PC-3 (cell line): ENCODE measurements at regions not wholly inside any gene's neighbourhood (a gene's known extent, or its start where the extent isn't known, plus 50 kb on each side); places are given as distances from the start of the nearest gene placed in this dataset.

Experiments
- ATAC-seq: fragments of 200-7000 bp; cut with Tn5 transposase; 2 replicates; pipeline ENCODE4 v1.9.1; 2020; ENCODE audit warnings: mild to moderate bottlenecking, moderate library complexity
- BruUV-seq: library from RNA; stranded (reverse); fragments of 400-500 nt; replicated peaks from 2 replicates; lab custom pipeline; 2021; lab: Mats Ljungman, UMichigan
- CTCF ChIA-PET: fragments of 300-600 bp; sonication (Branson Sonifier 250); formaldehyde crosslinking; loops from one replicate; lab custom pipeline; 2022; ENCODE audit warnings: antibody characterized with exemption; lab: Charles Lee
- POLR2A ChIA-PET: fragments of 300-600 bp; sonication (Branson Sonifier 250); formaldehyde crosslinking; loops from one replicate; lab custom pipeline; 2022; ENCODE audit warnings: antibody characterized with exemption; ENCODE audit not compliant: unreplicated experiment; lab: Charles Lee
- DNase-seq: peaks from one replicate; pipeline ENCODE4 v3.0.0-alpha.2; 2015
- H2AFZ ChIP-seq: fragments of 300-600 bp; sonication (generic); 2 replicates; pipeline ENCODE4 v1.6.0; 2016; ENCODE audit warnings: antibody characterized with exemption, low read length
- H3F3A ChIP-seq: fragments of 300-600 bp; sonication (generic); one replicate; pipeline ENCODE4 v1.6.0; 2017; ENCODE audit warnings: antibody characterized with exemption, low read length, control low read depth, mild to moderate bottlenecking; ENCODE audit not compliant: unreplicated experiment
- H3K27ac ChIP-seq: fragments of 300-600 bp; sonication (generic); 2 replicates; pipeline ENCODE4 v1.5.1; 2016; ENCODE audit warnings: mild to moderate bottlenecking, low read length
- H3K27me3 ChIP-seq: fragments of 300-600 bp; sonication (generic); 2 replicates; pipeline ENCODE4 v1.6.1; 2016; ENCODE audit warnings: low read length, mixed read lengths
- H3K36me3 ChIP-seq: fragments of 300-600 bp; sonication (generic); 2 replicates; pipeline ENCODE4 v1.6.1; 2016; ENCODE audit warnings: low read depth, mixed run types, low read length, mixed read lengths
- H3K4me1 ChIP-seq: fragments of 300-600 bp; sonication (generic); 2 replicates; pipeline ENCODE4 v1.5.1; 2016; ENCODE audit warnings: low read length; ENCODE audit not compliant: insufficient read depth
- H3K4me2 ChIP-seq: fragments of 300-600 bp; sonication (generic); 2 replicates; pipeline ENCODE4 v1.6.0; 2016; ENCODE audit warnings: low read length
- H3K4me3 ChIP-seq: fragments of 300-600 bp; sonication (generic); 2 replicates; pipeline ENCODE4 v1.5.1; 2016; ENCODE audit warnings: mild to moderate bottlenecking, low read length, mixed read lengths
- H3K79me2 ChIP-seq: fragments of 300-600 bp; sonication (generic); 2 replicates; pipeline ENCODE4 v1.6.1; 2017; ENCODE audit warnings: low read length, mixed read lengths
- H3K9ac ChIP-seq: fragments of 300-600 bp; sonication (generic); 2 replicates; pipeline ENCODE4 v1.6.0; 2016; ENCODE audit warnings: mild to moderate bottlenecking, low read length
- H3K9me2 ChIP-seq: fragments of 300-600 bp; sonication (generic); replicated peaks from 2 replicates; pipeline ENCODE4 v1.6.1; 2016; ENCODE audit warnings: mixed run types, low read length, mixed read lengths
- H3K9me3 ChIP-seq: fragments of 300-600 bp; sonication (generic); 2 replicates; pipeline ENCODE4 v1.6.1; 2016; ENCODE audit warnings: low read length, mixed read lengths
- H4K20me1 ChIP-seq: fragments of 300-600 bp; sonication (generic); 2 replicates; pipeline ENCODE4 v1.6.1; 2016; ENCODE audit warnings: low read length, mixed read lengths
- EZH2 ChIP-seq: fragments of 300-600 bp; sonication (generic); IDR thresholded peaks from one replicate; pipeline ENCODE4 v1.6.1; 2017; ENCODE audit warnings: antibody characterized with exemption, mild to moderate bottlenecking, low read length; ENCODE audit not compliant: unreplicated experiment
- EZH2phosphoT487 ChIP-seq: fragments of 300-600 bp; sonication (generic); IDR thresholded peaks from 2 replicates; pipeline ENCODE4 v1.6.1; 2018; ENCODE audit warnings: mild to moderate bottlenecking, antibody characterized with exemption, low read length, borderline replicate concordance
- intact Hi-C: fragments of 100-400 bp; cut with micrococcal nuclease; formaldehyde crosslinking; loops from 2 replicates; pipeline ENCODE4 v1.9.0; 2023
- TF ChIP-seq, protein P1 (sequence below): fragments of 300-600 bp; sonication (generic); conservative IDR thresholded peaks from 2 replicates; pipeline ENCODE4 v1.5.1; 2017; ENCODE audit warnings: antibody characterized with exemption, low read depth, mild to moderate bottlenecking, low read length

DNA sequence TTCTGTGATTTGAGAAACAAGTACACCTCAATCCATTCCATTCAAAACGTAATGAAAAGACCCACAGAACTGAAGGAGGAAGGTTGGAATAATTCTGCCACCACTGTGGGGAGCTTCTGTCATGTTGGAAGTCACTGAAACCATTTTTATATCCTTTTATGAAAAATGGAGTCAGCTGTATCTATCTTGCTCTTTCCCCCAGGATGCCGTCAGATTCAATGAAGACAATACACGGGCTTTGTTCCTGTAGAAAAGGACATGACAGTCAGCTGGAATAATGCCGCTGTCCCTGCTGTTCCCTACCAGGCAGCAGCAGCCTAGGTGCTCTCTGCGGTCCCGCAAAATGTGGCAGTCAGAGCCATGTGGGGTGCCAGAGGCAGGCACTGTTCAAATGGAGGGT, 52.5 kb upstream of the APCDD1 start:
- H3K4me3 ChIP-seq = no peak overlapping the region
- H3K9me2 ChIP-seq = no peaks in the 10 kb centered on the region
- DNase-seq (no peak), ATAC-seq (no peak)
- H3K27ac ChIP-seq = no peak overlapping the region
- ChIA-PET POLR2A (no interaction called here), CTCF (no interaction called here)
- H3K4me1 ChIP-seq = no peaks in the 10 kb centered on the region
- no peak overlapping the region for H2AFZ ChIP-seq
- TF ChIP-seq, protein P1, sequence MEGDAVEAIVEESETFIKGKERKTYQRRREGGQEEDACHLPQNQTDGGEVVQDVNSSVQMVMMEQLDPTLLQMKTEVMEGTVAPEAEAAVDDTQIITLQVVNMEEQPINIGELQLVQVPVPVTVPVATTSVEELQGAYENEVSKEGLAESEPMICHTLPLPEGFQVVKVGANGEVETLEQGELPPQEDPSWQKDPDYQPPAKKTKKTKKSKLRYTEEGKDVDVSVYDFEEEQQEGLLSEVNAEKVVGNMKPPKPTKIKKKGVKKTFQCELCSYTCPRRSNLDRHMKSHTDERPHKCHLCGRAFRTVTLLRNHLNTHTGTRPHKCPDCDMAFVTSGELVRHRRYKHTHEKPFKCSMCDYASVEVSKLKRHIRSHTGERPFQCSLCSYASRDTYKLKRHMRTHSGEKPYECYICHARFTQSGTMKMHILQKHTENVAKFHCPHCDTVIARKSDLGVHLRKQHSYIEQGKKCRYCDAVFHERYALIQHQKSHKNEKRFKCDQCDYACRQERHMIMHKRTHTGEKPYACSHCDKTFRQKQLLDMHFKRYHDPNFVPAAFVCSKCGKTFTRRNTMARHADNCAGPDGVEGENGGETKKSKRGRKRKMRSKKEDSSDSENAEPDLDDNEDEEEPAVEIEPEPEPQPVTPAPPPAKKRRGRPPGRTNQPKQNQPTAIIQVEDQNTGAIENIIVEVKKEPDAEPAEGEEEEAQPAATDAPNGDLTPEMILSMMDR = no peak
- TF ChIP-seq EZH2 = no peak
- no peak for TF ChIP-seq EZH2phosphoT487
- no peaks in the 10 kb centered on the region for H3K79me2 ChIP-seq
- H3F3A ChIP-seq = no peaks in the 10 kb centered on the region
- peaks cover 87% of the 10 kb centered on the region for H3K27me3 ChIP-seq
- no peak overlapping the region for H3K9ac ChIP-seq
- intact Hi-C loops = no loop called here
- H3K4me2 ChIP-seq = no peak overlapping the region
- BruUV-seq = no TSS peak
- no peaks in the 10 kb centered on the region for H3K9me3 ChIP-seq
- H4K20me1 ChIP-seq = no peaks in the 10 kb centered on the region
- no peaks in the 10 kb centered on the region for H3K36me3 ChIP-seq

DNA sequence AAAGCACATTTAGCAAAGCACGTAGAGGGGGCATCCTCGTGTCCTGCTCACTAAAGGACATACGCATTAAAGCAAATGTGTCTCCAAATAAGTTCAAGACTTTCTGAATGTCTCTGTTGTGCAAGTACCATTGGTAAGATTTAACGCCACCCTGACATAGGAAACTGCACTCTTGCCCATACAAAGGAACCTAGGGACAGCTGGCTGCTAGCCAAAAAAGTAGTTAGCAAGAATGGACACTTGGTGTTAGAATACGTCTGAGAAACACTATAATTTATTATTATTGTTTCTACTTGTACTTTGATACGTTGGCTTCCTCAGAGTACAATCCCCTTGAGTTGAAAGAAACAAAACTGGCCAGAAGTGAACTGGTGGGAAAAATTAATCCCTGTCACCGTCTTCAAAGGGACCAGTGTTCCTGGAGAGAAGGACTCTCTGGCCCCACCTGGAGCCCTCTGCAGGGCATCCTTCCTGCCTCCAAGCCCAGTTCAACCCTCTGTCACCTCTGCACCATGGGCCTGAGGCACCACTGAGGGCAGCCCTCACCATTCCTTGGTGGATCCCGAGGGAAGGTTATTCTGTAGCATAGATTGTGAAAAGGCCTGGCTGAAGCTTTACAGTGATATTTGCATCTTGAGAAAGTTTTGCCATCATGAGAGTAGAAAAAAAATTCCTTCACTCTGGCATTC, 51.4 kb upstream of the APCDD1 start:
- H3F3A ChIP-seq = no peaks in the 10 kb centered on the region
- H3K79me2 ChIP-seq = no peaks in the 10 kb centered on the region
- no peak overlapping the region for H3K4me3 ChIP-seq
- intact Hi-C loops = no loop called here
- no peaks in the 10 kb centered on the region for H3K9me2 ChIP-seq
- H4K20me1 ChIP-seq = no peaks in the 10 kb centered on the region
- DNase-seq (no peak), ATAC-seq (no peak)
- ChIA-PET CTCF (no interaction called here), POLR2A (no interaction called here)
- H3K9ac ChIP-seq = no peak overlapping the region
- no TSS peak for BruUV-seq
- H3K4me2 ChIP-seq = no peak overlapping the region
- H3K27me3 ChIP-seq = peaks cover 86% of the 10 kb centered on the region
- H3K27ac ChIP-seq = no peak overlapping the region
- no peaks in the 10 kb centered on the region for H3K36me3 ChIP-seq
- no peaks in the 10 kb centered on the region for H3K9me3 ChIP-seq
- no peaks in the 10 kb centered on the region for H3K4me1 ChIP-seq
- TF ChIP-seq EZH2 (no peak), EZH2phosphoT487 (no peak)
- TF ChIP-seq, protein P1 = no peak
- H2AFZ ChIP-seq = no peak overlapping the region

DNA sequence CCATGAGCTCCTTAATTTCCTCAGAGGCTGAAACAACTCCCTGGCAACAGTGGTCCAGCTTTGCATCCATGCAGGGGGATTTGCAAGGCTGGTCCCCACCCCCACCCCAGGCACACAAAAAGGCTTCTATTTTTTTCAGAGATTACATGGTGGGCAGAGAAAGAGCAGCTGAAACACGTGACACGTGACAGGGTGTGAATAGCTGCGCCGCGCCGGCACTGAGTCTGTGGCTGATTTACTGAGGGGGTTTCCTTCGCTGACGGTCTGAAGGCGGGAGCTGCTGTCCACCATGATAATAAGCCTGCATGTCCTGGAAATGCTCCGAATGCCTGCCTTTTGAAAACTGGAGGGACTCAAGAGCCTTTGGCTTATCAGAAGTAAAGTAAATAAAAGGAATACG, 50.7 kb upstream of the APCDD1 start:
- Histone ChIP-seq H3F3A (no peaks in the 10 kb centered on the region), H3K9me3 (no peaks in the 10 kb centered on the region), H2AFZ (no peak overlapping the region), H3K27ac (no peak overlapping the region), H3K79me2 (no peaks in the 10 kb centered on the region), H3K36me3 (no peaks in the 10 kb centered on the region), H3K4me2 (no peak overlapping the region), H3K27me3 (peaks cover 83% of the 10 kb centered on the region), H4K20me1 (no peaks in the 10 kb centered on the region), H3K4me3 (no peak overlapping the region), H3K9ac (no peak overlapping the region), H3K4me1 (no peaks in the 10 kb centered on the region), H3K9me2 (no peaks in the 10 kb centered on the region)
- CTCF ChIA-PET = no interaction called here
- no TSS peak for BruUV-seq
- POLR2A ChIA-PET = no interaction called here
- intact Hi-C loops = no loop called here
- no peak for DNase-seq
- TF ChIP-seq EZH2 (no peak), EZH2phosphoT487 (no peak)
- TF ChIP-seq, protein P1 = no peak
- ATAC-seq = no peak
